Stimulated activated naive CD4-positive, alpha-beta T cell treated with Interleukin-2 at 50 U/mL for 16 hours (primary cell): ENCODE measurements at regions not wholly inside any gene's neighbourhood (a gene's known extent, or its start where the extent isn't known, plus 50 kb on each side); places are given as distances from the start of the nearest gene placed in this dataset.

Experiments
- DNase-seq: peaks from one replicate; lab custom pipeline; 2025; lab: John Stamatoyannopoulos, UW

DNA sequence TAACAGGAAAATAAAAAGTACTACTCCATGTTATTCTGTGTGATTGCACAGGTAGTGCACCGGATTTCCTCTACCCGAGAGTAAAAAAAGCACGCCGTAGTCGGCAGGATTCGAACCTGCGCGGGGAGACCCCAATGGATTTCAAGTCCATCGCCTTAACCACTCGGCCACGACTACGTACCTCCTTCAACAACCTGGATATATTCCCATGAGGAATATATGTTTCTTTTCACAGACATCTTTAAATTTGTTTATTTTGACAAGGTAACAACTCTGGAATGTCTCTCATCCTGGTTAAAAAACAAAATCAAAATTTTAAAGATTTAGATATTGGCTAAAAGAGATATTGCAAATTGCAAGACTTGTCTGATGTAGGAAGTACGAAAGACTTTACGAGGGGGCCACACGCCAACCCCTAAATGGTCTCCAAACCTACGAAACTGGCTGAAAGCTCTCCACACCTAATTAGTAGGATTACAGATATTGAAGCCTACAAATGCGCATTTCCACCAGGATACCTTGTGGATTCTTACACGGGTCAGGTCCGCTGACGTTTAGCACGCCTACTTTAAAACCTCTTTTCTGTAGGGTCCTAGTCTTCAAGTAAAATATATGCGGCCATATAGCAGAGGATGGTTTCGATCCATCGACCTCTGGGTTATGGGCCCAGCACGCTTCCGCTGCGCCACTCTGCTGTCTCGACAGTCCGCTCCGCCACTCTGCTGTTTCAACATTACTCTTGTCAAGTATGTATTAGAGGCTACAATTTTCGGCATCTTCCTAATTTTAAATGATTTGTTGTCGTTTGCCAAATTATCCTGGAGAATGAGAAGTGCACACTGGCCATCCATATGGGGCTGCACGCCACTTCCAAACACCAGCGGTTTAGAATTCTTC, 52.2 kb upstream of the BTN3A2 start:
- DNase-seq: peak; percentile 69
